HG03097 (cell line): ENCODE measurements at regions not wholly inside any gene's neighbourhood (a gene's known extent, or its start where the extent isn't known, plus 50 kb on each side); places are given as distances from the start of the nearest gene placed in this dataset.
"Not testable (repeated sequence)": the region's sequence is repeated elsewhere in the genome, so short reads cannot be mapped to it uniquely, and the experiment has no call there.

Experiments
- ATAC-seq: cut with Tn5 transposase; IDR thresholded peaks from one replicate; pipeline ENCODE4 v1.9.1; 2021; ENCODE audit not compliant: unreplicated experiment, low FRiP score

- ATAC-seq, result no peak
These were observed 634.2 kb upstream of the AUTS2 start for GRCh38 chr7:68964060-68964459.

GRCh38 chr7:68965351-68965750 is 632.9 kb upstream of the AUTS2 start:
- no peak for ATAC-seq

DNA sequence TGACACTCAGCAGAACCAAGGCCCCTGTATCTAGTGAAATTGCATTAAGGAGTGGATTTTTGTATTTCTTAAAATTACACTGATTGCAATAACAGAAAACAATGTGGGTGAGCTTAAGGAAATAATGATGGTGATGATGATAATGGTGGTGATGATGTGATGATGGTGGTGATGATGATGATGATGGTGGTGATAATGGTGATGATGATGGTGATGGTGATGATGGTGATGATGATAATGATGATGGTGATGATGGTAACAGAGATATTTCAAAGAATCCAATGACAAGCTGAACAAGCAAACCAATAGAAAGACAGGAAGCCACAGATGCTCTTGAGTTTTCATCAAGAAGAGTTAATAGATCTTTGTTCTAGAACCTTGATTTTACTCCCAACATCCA is 630.7 kb upstream of the AUTS2 start:
- ATAC-seq, result no peak

DNA sequence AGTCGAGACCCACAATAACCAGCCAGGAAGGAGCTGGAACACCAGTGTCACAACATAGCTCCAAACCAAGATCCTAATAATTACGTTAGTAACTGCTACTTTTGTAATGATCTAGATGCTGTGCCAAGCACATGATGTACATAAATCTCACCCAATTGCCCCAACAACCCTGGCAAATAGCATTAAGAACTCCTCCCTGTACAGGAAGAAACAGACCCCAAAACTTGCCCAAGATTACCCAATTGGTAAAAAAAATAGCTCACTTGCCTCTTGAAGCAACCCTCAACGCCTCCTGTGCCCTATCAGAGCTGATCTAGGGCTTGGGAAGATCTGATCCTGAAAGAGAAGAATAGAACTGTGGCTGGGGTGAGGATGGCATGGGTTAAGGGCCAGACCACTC is 628.7 kb upstream of the AUTS2 start:
- ATAC-seq, result no peak

GRCh38 chr7:68971634-68972340 is 626.5 kb upstream of the AUTS2 start:
- ATAC-seq, result no peak

DNA sequence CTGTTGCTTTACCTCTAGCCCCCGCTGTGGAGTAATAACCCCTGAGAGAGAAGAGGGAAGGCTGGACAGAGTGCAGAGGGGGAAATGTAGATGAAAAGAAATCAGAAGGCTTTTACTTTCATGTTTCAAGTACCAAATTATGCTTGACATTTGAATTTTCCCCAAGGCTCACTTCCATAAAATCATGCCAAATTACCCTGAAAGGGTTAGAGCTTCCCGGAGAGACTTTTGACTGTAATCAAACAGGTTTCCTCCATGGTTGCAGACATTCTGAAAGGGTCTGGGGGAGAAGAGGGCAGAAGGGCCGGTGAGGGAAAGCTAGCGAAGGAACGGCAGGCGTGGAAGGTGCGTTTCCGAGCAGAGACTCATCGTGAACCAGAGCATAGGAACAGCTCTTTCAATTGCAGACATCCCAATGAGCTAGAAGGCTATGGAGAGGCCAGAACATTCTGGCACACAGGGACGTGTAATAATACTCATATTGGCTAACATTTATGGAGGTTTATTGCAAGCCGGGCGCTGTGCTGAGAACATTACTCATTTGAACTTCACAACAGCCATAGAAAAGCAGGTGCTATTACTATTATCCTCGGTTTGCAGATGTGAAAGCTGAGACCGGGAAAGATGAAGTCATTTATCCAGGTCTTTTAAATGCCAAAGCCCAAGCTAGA is 620.8 kb upstream of the AUTS2 start:
- ATAC-seq, result no peak

DNA sequence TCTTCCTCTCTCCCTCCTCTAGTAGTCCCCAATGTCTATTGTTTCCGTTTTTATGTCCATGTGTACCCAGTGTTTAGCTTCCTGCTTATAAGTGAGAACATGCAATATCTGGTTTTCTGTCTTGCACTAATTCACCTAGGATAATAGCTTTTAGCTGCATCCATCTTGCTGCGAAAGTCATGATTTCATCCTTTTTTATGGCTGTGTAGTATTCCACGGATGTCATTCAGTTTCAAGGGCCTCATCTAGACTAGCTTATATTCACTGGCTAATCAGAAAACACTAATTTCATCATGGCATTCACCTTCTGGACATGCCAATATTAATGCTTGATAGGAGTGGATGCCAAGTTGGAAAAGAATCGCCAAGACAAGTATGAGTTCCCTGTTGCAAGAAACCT is 619.6 kb upstream of the AUTS2 start:
- no peak for ATAC-seq

DNA sequence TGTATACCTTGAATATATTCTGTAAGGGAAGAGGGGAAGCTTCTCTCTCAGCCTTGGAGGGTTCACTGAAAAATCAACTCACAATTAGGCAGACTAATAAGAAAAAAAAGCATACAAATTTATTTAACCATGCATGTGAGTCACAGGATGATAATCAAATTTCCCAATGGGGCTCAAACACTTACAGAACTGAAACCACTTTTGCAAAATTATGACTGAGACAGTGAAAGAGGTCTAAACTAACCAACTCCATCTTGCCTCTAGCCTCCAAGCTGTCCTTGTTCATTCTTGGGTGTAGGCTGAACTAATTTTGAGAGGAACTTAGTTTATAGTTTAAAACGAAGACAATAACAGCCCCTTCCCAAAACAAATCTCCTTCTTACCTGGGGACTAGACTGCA is 618.3 kb upstream of the AUTS2 start:
- ATAC-seq, result no peak

DNA sequence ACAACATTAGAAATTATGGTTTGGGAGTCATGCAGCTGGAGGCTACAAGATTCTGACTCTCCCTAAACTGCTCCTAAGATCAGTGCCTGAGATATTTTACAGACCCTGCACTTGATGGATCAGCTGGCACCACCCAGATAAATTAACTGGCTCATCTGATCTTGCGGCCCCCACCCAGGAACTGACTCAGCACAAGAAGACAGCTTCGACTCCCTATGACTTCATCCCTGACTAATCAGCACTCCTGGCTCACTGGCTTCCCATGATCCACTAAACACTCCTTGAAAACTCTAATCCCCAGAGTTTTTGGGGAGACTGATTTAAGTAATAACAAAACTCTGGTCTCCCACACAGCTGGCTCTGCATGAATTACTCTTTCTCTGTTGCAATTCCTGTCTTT is 617.8 kb upstream of the AUTS2 start:
- not testable (repeated sequence) for ATAC-seq

- no peak for ATAC-seq
These were observed 614.0 kb upstream of the AUTS2 start for GRCh38 chr7:68984306-68984705.

DNA sequence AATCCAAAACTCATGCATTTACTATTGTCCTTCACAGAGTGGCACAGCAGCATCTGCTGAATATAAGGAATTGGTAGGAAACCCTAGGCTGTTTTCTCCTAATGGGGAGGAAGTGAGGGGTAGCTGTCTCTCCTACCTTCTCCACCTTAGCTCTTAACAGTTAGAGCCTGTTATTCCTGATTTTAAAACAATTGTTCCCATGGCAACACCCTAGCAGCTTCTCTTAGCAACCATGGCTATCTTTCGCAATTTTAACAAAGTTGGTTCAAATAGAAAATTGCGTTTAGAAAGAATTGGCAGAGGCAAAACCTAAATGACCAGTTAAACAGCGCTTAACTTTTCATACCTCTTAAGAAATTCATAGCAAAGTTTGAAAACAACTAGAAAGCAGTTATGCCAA is 603.4 kb upstream of the AUTS2 start:
- ATAC-seq, result no peak

GRCh38 chr7:68998136-68998535 is 600.1 kb upstream of the AUTS2 start:
- ATAC-seq, result no peak

GRCh38 chr7:69002416-69002815 is 595.9 kb upstream of the AUTS2 start:
- ATAC-seq, result no peak

DNA sequence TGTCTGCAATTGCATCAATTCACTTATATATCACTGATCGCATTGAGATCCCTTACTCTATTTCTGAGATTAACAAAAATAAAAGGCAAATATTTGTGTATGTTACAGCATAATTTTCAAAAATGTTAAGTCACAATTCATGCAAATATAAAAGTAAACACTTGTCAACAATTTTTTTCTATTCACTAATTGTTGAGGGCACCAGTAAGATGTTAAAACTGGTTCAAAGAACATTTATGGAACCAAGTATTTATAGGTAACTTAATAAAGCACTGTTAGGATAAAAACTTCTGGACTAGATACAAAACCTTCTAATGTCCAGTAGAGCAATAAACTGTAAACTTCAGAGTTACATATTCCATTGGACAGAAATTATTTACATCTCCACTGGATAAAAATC is 586.1 kb upstream of the AUTS2 start:
- no peak for ATAC-seq

- no peak for ATAC-seq
These were observed 581.1 kb upstream of the AUTS2 start for GRCh38 chr7:69017208-69017607.

DNA sequence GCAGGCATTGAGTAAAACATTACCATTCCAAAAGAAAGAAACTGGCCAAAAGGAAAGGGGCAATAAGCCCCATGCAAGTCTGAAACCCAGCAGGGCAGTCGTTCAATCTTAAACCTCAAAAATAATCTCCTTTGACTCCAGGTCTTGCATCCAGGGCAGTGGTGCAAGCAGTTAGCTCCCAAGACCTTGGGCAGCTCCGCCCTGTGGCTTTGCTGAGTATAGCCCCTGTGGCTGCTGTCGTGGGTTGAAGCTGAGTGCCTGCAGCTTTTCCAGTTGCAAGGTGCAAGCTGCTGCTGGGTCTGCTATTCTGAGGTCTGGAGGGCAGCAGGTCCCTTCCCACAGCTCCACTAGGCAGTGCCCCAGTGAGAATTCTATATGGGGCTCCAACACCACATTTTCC is 580.1 kb upstream of the AUTS2 start:
- ATAC-seq, result no peak

DNA sequence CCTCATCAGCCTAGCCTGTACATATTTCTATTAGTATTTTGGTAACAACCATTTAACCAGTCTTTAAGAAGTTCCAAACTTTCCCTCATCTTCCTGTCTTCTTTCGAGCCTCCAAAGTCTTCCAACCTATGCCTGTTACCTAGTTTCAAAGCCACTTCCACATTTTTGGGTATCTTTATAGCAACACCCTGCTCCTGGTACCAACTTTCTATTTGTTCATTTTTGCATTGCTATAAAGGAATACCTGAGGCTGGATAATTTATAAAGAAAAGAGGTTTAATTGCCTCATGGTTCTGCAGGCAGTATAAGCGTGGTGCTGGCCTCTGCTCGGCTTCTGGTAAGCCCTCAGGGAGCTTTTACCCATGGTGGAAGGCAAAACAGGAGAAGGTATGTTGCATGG is 578.8 kb upstream of the AUTS2 start:
- no peak for ATAC-seq

- ATAC-seq, result no peak
These were observed 577.7 kb upstream of the AUTS2 start for GRCh38 chr7:69020536-69020935.

- no peak for ATAC-seq
These were observed 573.0 kb upstream of the AUTS2 start for GRCh38 chr7:69025249-69025648.

DNA sequence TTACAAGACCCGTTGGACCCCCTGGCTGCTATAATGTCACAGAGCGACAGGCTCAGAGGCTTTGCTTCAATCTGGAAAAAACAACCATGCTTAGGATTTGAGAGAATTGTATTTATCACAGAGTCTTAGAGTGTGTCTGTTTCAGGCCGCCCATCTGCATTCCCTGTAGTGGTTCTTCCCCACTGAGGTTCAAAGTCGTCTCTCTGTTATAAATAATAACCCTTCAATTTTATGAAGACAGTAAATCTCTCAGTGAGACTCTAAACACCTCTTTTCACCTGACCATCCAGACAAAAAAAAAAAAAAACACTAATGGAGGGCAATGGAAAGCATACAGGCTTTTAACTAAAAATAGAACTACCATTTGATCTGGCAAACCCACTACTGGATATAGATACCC is 565.4 kb upstream of the AUTS2 start:
- no peak for ATAC-seq

DNA sequence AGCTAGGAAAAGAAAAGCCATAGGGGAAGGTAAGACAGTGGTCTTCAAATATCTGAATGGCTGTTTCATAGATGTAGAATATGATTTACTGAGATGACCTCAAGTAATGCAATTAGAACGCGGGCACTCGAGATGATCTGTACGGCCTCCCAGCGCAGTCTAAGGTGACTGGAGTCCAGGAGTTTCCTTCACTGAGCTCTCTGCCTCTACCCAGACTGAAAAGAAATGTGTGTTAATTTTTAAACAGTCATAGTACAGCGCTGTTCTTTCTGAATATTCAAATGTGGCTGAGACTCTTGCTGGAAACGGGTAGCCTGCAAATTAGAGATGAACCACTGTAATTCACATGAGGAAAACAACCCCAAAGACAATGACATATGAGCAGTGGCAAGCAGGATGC is 562.4 kb upstream of the AUTS2 start:
- no peak for ATAC-seq

DNA sequence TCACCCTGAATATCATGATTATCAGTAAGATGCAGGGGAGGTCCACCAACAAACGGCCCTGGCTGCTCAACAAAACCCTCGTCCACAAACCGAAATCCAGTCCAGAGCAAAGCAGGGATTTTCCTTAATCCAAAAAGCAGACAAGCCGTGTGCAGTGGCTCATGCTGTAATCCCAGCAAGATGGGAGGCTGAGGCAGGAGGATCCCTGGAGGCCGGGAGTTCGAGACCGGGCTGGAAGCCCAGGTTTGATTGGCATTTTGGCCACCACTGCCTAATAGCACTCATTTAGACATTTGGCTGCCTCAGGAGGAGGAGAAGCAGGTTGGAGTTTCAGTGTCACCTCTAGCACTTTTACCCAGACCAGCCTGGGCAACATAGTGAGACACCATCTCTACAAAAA is 562.0 kb upstream of the AUTS2 start:
- ATAC-seq, result no peak

GRCh38 chr7:69038915-69039314 is 559.4 kb upstream of the AUTS2 start:
- no peak for ATAC-seq
